PC-9 (cell line): ENCODE measurements at regions not wholly inside any gene's neighbourhood (a gene's known extent, or its start where the extent isn't known, plus 50 kb on each side); places are given as distances from the start of the nearest gene placed in this dataset.

ENCODE experiments used
- BruUV-seq: library from RNA; stranded (reverse); fragments of 400-500 nt; replicated peaks from 2 replicates; lab custom pipeline; 2021; lab: Mats Ljungman, UMichigan
- CTCF ChIA-PET: fragments of 300-600 bp; sonication (Branson Sonifier 250); formaldehyde crosslinking; loops from one replicate; lab custom pipeline; 2022; ENCODE audit warnings: antibody characterized with exemption; lab: Charles Lee
- POLR2A ChIA-PET: fragments of 300-600 bp; sonication (Branson Sonifier 250); formaldehyde crosslinking; loops from one replicate; lab custom pipeline; 2022; ENCODE audit warnings: antibody characterized with exemption; ENCODE audit not compliant: unreplicated experiment; lab: Charles Lee
- DNase-seq, 2 experiments: peaks; one replicate each; pipeline versions ENCODE4 v3.0.0 to v3.0.0-alpha.2; 2015 to 2022; ENCODE audit warnings: mixed read lengths in 1 of 2
- H2AFZ ChIP-seq: fragments of 200-600 bp; sonication (generic); 2 replicates; pipeline ENCODE4 v1.8.1; 2017; ENCODE audit warnings: antibody characterized with exemption
- H3F3A ChIP-seq: fragments of 200-600 bp; sonication (generic); 2 replicates; pipeline ENCODE4 v1.8.1; 2017; ENCODE audit warnings: antibody characterized with exemption, mild to moderate bottlenecking, low read depth; ENCODE audit not compliant: insufficient read depth
- H3K27ac ChIP-seq: fragments of 200-600 bp; sonication (generic); 2 replicates; pipeline ENCODE4 v1.6.1; 2016; ENCODE audit warnings: mixed run types
- H3K27me3 ChIP-seq: fragments of 200-600 bp; sonication (generic); 2 replicates; pipeline ENCODE4 v1.6.1; 2016; ENCODE audit warnings: low read depth, mixed run types; ENCODE audit not compliant: insufficient read depth
- H3K36me3 ChIP-seq: fragments of 200-600 bp; sonication (generic); 2 replicates; pipeline ENCODE4 v1.6.1; 2016; ENCODE audit warnings: low read depth, mixed run types
- H3K4me1 ChIP-seq: fragments of 200-600 bp; sonication (generic); replicated peaks from 2 replicates; pipeline ENCODE4 v1.6.1; 2016; ENCODE audit warnings: mixed run types; ENCODE audit not compliant: insufficient read depth
- H3K4me2 ChIP-seq: fragments of 200-600 bp; sonication (generic); 2 replicates; pipeline ENCODE4 v1.6.1; 2017; ENCODE audit warnings: mixed run types
- H3K4me3 ChIP-seq: fragments of 200-600 bp; sonication (generic); 2 replicates; pipeline ENCODE4 v1.6.1; 2016; ENCODE audit warnings: mixed run types
- H3K79me2 ChIP-seq: fragments of 200-600 bp; sonication (generic); 2 replicates; pipeline ENCODE4 v1.6.1; 2017; ENCODE audit warnings: low read depth, mixed run types
- H3K9me2 ChIP-seq: fragments of 200-600 bp; sonication (generic); 2 replicates; pipeline ENCODE4 v1.8.1; 2017; ENCODE audit warnings: mild to moderate bottlenecking; ENCODE audit not compliant: insufficient read depth
- H3K9me3 ChIP-seq: fragments of 200-600 bp; sonication (generic); 2 replicates; pipeline ENCODE4 v1.8.1; 2016; ENCODE audit warnings: low read depth; ENCODE audit not compliant: insufficient read depth
- H4K20me1 ChIP-seq: fragments of 200-600 bp; sonication (generic); 2 replicates; pipeline ENCODE4 v1.8.1; 2017; ENCODE audit not compliant: insufficient read depth
- CTCF ChIP-seq: fragments of 200-600 bp; sonication (generic); conservative IDR thresholded peaks from 2 replicates; pipeline ENCODE4 v1.6.1; 2017; ENCODE audit warnings: mixed run types, antibody characterized with exemption, mild to moderate bottlenecking, moderate library complexity
- EZH2 ChIP-seq: fragments of 200-600 bp; sonication (generic); IDR thresholded peaks from 2 replicates; pipeline ENCODE4 v1.8.0; 2017; ENCODE audit warnings: antibody characterized with exemption, low read depth
- intact Hi-C: fragments of 100-400 bp; cut with micrococcal nuclease; formaldehyde crosslinking; loops from one replicate; pipeline ENCODE4 v1.10.0; 2022; ENCODE audit not compliant: unreplicated experiment

- Histone ChIP-seq H2AFZ (no peak overlapping the region), H3K9me3 (no peaks in the 10 kb centered on the region), H3K9me2 (no peaks in the 10 kb centered on the region), H3K4me2 (no peak overlapping the region), H3F3A (no peaks in the 10 kb centered on the region), H3K4me1 (no peaks in the 10 kb centered on the region), H3K36me3 (no peaks in the 10 kb centered on the region), H3K27ac (no peak overlapping the region), H3K4me3 (no peak overlapping the region), H4K20me1 (no peaks in the 10 kb centered on the region), H3K27me3 (no peaks in the 10 kb centered on the region), H3K79me2 (no peaks in the 10 kb centered on the region)
- intact Hi-C loops, result no loop called here
- ChIA-PET CTCF (no interaction called here), POLR2A (no interaction called here)
- no TSS peak for BruUV-seq
- DNase-seq, result no peak
- TF ChIP-seq CTCF (no peak), EZH2 (no peak)
Observed at GRCh38 chr18:43650426-43650825, 373.1 kb upstream of the SYT4 start.

- ChIA-PET CTCF (no interaction called here), POLR2A (no interaction called here)
- Histone ChIP-seq H3K79me2 (no peaks in the 10 kb centered on the region), H3K27ac (no peak overlapping the region), H3K9me2 (no peaks in the 10 kb centered on the region), H3K36me3 (no peaks in the 10 kb centered on the region), H4K20me1 (no peaks in the 10 kb centered on the region), H3F3A (no peaks in the 10 kb centered on the region), H3K9me3 (no peaks in the 10 kb centered on the region), H3K4me1 (no peaks in the 10 kb centered on the region), H3K4me3 (no peak overlapping the region), H2AFZ (no peak overlapping the region), H3K27me3 (no peaks in the 10 kb centered on the region), H3K4me2 (no peak overlapping the region)
- intact Hi-C loops, result no loop called here
- no peak for DNase-seq
- no peak for TF ChIP-seq CTCF
- no peak for TF ChIP-seq EZH2
- no TSS peak for BruUV-seq
Observed at GRCh38 chr18:43651057-43651456, 373.8 kb upstream of the SYT4 start.

DNA sequence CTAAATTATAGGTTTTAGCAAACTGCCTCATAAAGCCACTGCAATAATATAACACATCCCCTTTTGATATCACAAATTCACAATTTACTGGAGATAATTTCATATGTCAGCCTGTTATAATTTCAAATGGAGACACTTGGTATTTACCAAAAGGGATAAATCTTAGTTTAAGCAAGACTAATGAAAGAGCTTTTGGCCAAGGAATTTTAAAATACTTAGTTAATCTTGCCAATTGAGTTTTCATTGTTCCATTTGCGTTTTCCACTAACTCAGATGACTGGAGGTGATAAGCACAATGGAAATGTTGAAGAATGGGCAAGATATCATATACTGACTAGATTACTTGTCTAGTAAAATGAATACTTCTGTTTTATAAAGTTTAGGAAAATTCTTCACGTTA lies 379.3 kb upstream of the SYT4 start:
- DNase-seq, result no peak
- POLR2A ChIA-PET, result no interaction called here
- intact Hi-C loops, result no loop called here

More for the DNA sequence above, 379.3 kb upstream of the SYT4 start:
- CTCF ChIA-PET, result no interaction called here
- Histone ChIP-seq H3K79me2 (no peaks in the 10 kb centered on the region), H3K27me3 (no peaks in the 10 kb centered on the region), H3K4me2 (no peak overlapping the region), H3K27ac (no peak overlapping the region), H3K4me1 (no peaks in the 10 kb centered on the region), H3K36me3 (no peaks in the 10 kb centered on the region), H3K4me3 (no peak overlapping the region), H4K20me1 (no peaks in the 10 kb centered on the region), H2AFZ (no peak overlapping the region), H3F3A (no peaks in the 10 kb centered on the region), H3K9me2 (no peaks in the 10 kb centered on the region), H3K9me3 (no peaks in the 10 kb centered on the region)
- TF ChIP-seq CTCF, result no peak
- TF ChIP-seq EZH2, result no peak
- no TSS peak for BruUV-seq
